HepG2 (cell line): ENCODE measurements at regions not wholly inside any gene's neighbourhood (a gene's known extent, or its start where the extent isn't known, plus 50 kb on each side); places are given as distances from the start of the nearest gene placed in this dataset.

ENCODE experiments used
- BCL6 ChIP-seq: IDR thresholded peaks from 2 replicates; pipeline ENCODE4 v1.6.1; 2016; ENCODE audit warnings: missing genetic modification reagents, missing compliant biosample characterization
- DMAP1 ChIP-seq: IDR thresholded peaks from 2 replicates; pipeline ENCODE4 v1.6.1; 2016
- E2F2 ChIP-seq: sonication (generic); formaldehyde crosslinking; IDR thresholded peaks from 2 replicates; pipeline ENCODE4 v1.4.0; 2020; ENCODE audit warnings: missing genetic modification reagents, borderline replicate concordance
- FLYWCH1 ChIP-seq: sonication (generic); formaldehyde crosslinking; IDR thresholded peaks from 2 replicates; pipeline ENCODE4 v1.8.1; 2023; ENCODE audit warnings: mild to moderate bottlenecking, missing genetic modification reagents
- GPN1 ChIP-seq: sonication (generic); formaldehyde crosslinking; IDR thresholded peaks from 2 replicates; pipeline ENCODE4 v1.5.1; 2020; ENCODE audit warnings: missing genetic modification reagents, borderline replicate concordance
- MTA1 ChIP-seq: sonication (generic); formaldehyde crosslinking; IDR thresholded peaks from 2 replicates; pipeline ENCODE4 v1.4.0; 2020; ENCODE audit warnings: missing genetic modification reagents, mild to moderate bottlenecking, borderline replicate concordance
- NCOA2 ChIP-seq: sonication (generic); formaldehyde crosslinking; IDR thresholded peaks from 2 replicates; pipeline ENCODE4 v1.8.0; 2022; ENCODE audit warnings: inconsistent platforms
- NPAS2 ChIP-seq: sonication (generic); formaldehyde crosslinking; IDR thresholded peaks from 2 replicates; pipeline ENCODE4 v1.8.0; 2022; ENCODE audit warnings: mild to moderate bottlenecking, missing genetic modification reagents, borderline replicate concordance
- POLR2AphosphoS5 ChIP-seq: IDR thresholded peaks from 2 replicates; pipeline ENCODE4 v1.6.1; 2012; ENCODE audit warnings: low read depth, low read length
- PTBP1 ChIP-seq: fragments of 200-400 bp; formaldehyde crosslinking; IDR thresholded peaks from 2 replicates; pipeline ENCODE4 v1.6.1; 2018; ENCODE audit warnings: low read length, low read depth; ENCODE audit not compliant: poor library complexity, severe bottlenecking
- RARG ChIP-seq: sonication (generic); formaldehyde crosslinking; IDR thresholded peaks from 2 replicates; pipeline ENCODE4 v1.4.0; 2020; ENCODE audit warnings: low read depth, mild to moderate bottlenecking, missing genetic modification reagents
- RBAK ChIP-seq: sonication (generic); formaldehyde crosslinking; IDR thresholded peaks from 2 replicates; pipeline ENCODE4 v1.5.1; 2020; ENCODE audit warnings: mild to moderate bottlenecking, missing genetic modification reagents
- SRY ChIP-seq: sonication (generic); formaldehyde crosslinking; IDR thresholded peaks from 2 replicates; pipeline ENCODE4 v1.8.0; 2022; ENCODE audit warnings: mild to moderate bottlenecking, missing genetic modification reagents
- TARDBP ChIP-seq: sonication (generic); formaldehyde crosslinking; IDR thresholded peaks from 2 replicates; pipeline ENCODE4 v1.8.0; 2022; ENCODE audit warnings: mild to moderate bottlenecking, missing genetic modification reagents
- TFDP1 ChIP-seq: IDR thresholded peaks from 2 replicates; pipeline ENCODE4 v1.6.1; 2016; ENCODE audit warnings: missing compliant biosample characterization, missing genetic modification reagents, borderline replicate concordance
- ZBTB25 ChIP-seq: IDR thresholded peaks from 2 replicates; pipeline ENCODE4 v1.6.1; 2018; ENCODE audit warnings: missing genetic modification reagents

GRCh38 chr1:5597991-5598823 is 394.0 kb downstream of the NPHP4 start (continued):
- no peak for TF ChIP-seq E2F2
- peak; percentile 31; the same call in 1 of the 2 replicates for TF ChIP-seq NCOA2 (CRISPR knock-in tag)
- TF ChIP-seq FLYWCH1 = no peak
- no peak for TF ChIP-seq TARDBP
- TF ChIP-seq SRY (CRISPR knock-in tag) = no peak
- no peak for TF ChIP-seq DMAP1 (CRISPR knock-in tag)
- TF ChIP-seq RBAK (CRISPR knock-in tag) = no peak
- no peak for TF ChIP-seq RARG
- TF ChIP-seq MTA1 (CRISPR knock-in tag) = no peak
- TF ChIP-seq PTBP1 = no peak
- TF ChIP-seq NPAS2 (CRISPR knock-in tag) = no peak
- TF ChIP-seq ZBTB25 (CRISPR knock-in tag) = no peak
- no peak for TF ChIP-seq GPN1 (CRISPR knock-in tag)
- TF ChIP-seq BCL6 (CRISPR knock-in tag) = peak; percentile 26; the same call in 1 of the 2 replicates
- TF ChIP-seq POLR2AphosphoS5 = no peak
- TF ChIP-seq TFDP1 = no peak
